Neuronal stem cell (in vitro differentiated cells): ENCODE measurements at regions not wholly inside any gene's neighbourhood (a gene's known extent, or its start where the extent isn't known, plus 50 kb on each side); places are given as distances from the start of the nearest gene placed in this dataset.

ENCODE experiments used
- DNase-seq: peaks from one replicate; pipeline ENCODE4 v3.0.0-alpha.2; 2013; ENCODE audit warnings: low spot score
- H2AFZ ChIP-seq: one replicate; pipeline ENCODE4 v1.6.1; 2013; ENCODE audit warnings: mild to moderate bottlenecking, low read length, inconsistent platforms
- H2AK5ac ChIP-seq: 2 replicates; pipeline ENCODE4 v1.6.1; 2013; ENCODE audit warnings: low read depth, mild to moderate bottlenecking, inconsistent platforms, low read length, moderate library complexity, mixed read lengths
- H2BK120ac ChIP-seq: 2 replicates; pipeline ENCODE4 v1.6.1; 2013; ENCODE audit warnings: low read depth, mild to moderate bottlenecking, inconsistent platforms, low read length, moderate library complexity, mixed read lengths
- H2BK12ac ChIP-seq: one replicate; pipeline ENCODE4 v1.6.1; 2013; ENCODE audit warnings: low read length, inconsistent platforms
- H2BK15ac ChIP-seq: 2 replicates; pipeline ENCODE4 v1.6.1; 2013; ENCODE audit warnings: mild to moderate bottlenecking, low read length, inconsistent platforms, mixed read lengths
- H2BK5ac ChIP-seq: one replicate; pipeline ENCODE4 v1.6.1; 2013; ENCODE audit warnings: inconsistent platforms, mild to moderate bottlenecking, low read length, moderate library complexity
- H3K14ac ChIP-seq: one replicate; pipeline ENCODE4 v1.6.1; 2013; ENCODE audit warnings: low read length, inconsistent platforms
- H3K18ac ChIP-seq: 2 replicates; pipeline ENCODE4 v1.6.1; 2013; ENCODE audit warnings: low read length, inconsistent platforms
- H3K23ac ChIP-seq: 2 replicates; pipeline ENCODE4 v1.6.1; 2013; ENCODE audit warnings: low read depth, mild to moderate bottlenecking, mixed read lengths, low read length, inconsistent platforms; ENCODE audit not compliant: poor library complexity
- H3K27ac ChIP-seq: replicated peaks from 3 replicates; pipeline ENCODE4 v1.5.1; 2013; ENCODE audit warnings: low read length, inconsistent platforms
- H3K27me3 ChIP-seq, 3 experiments: 2 replicates each; pipeline ENCODE4 v1.6.1; 2013; ENCODE audit warnings: low read length in 3 of 3, mild to moderate bottlenecking in 2 of 3, inconsistent platforms in 1 of 3, low read depth in 1 of 3, mixed read lengths in 1 of 3, moderate library complexity in 1 of 3; ENCODE audit not compliant: control insufficient read depth in 3 of 3, insufficient read depth in 3 of 3
- H3K36me3 ChIP-seq, 2 donors: replicated peaks in 1 of 2; 2 replicates each; pipeline ENCODE4 v1.6.1; 2013; ENCODE audit warnings: low read length in 2 of 2; ENCODE audit not compliant: control insufficient read depth in 2 of 2, insufficient read depth in 2 of 2
- H3K4ac ChIP-seq: 2 replicates; pipeline ENCODE4 v1.6.1; 2013; ENCODE audit warnings: inconsistent platforms, mild to moderate bottlenecking, low read length, moderate library complexity
- H3K4me1 ChIP-seq, 2 donors: 1 replicate in 1 of 2; 2 replicates in 1 of 2; pipeline ENCODE4 v1.6.1; 2013; ENCODE audit warnings: low read length in 2 of 2, low read depth in 1 of 2; ENCODE audit not compliant: control insufficient read depth in 2 of 2, insufficient read depth in 1 of 2
- H3K4me2 ChIP-seq: one replicate; pipeline ENCODE4 v1.6.1; 2013; ENCODE audit warnings: mild to moderate bottlenecking, low read length, inconsistent platforms; ENCODE audit not compliant: insufficient read depth, poor library complexity, severe bottlenecking
- H3K4me3 ChIP-seq, 2 donors: 2 replicates each; pipeline ENCODE4 v1.5.1; 2013; ENCODE audit warnings: low read length in 2 of 2, mild to moderate bottlenecking in 2 of 2, inconsistent platforms in 1 of 2, moderate library complexity in 1 of 2
- H3K79me1 ChIP-seq: one replicate; pipeline ENCODE4 v1.6.1; 2013; ENCODE audit warnings: low read depth, mild to moderate bottlenecking, inconsistent platforms, low read length, moderate library complexity
- H3K9ac ChIP-seq: one replicate; pipeline ENCODE4 v1.6.1; 2013; ENCODE audit warnings: mild to moderate bottlenecking, low read depth, low read length, inconsistent platforms; ENCODE audit not compliant: poor library complexity
- H3K9me3 ChIP-seq, 2 donors: replicated peaks in 1 of 2; 2 replicates each; pipeline versions ENCODE3 to v1.6.1; 2013; ENCODE audit warnings: low read length in 2 of 2, mild to moderate bottlenecking in 2 of 2, inconsistent platforms in 1 of 2, low read depth in 1 of 2, mixed read lengths in 1 of 2, moderate library complexity in 1 of 2; ENCODE audit not compliant: control insufficient read depth in 2 of 2, insufficient read depth in 1 of 2
- H4K8ac ChIP-seq: one replicate; pipeline ENCODE4 v1.6.1; 2013; ENCODE audit warnings: low read depth, mild to moderate bottlenecking, inconsistent platforms, low read length, moderate library complexity
- H4K91ac ChIP-seq: one replicate; pipeline ENCODE4 v1.6.1; 2013; ENCODE audit warnings: low read length, low read depth, mild to moderate bottlenecking, inconsistent platforms; ENCODE audit not compliant: poor library complexity
- WGBS, 2 donors: extraction: QIAGEN DNeasy Blood & Tissue Kit; methylation state at CpG; one replicate each; pipeline ENCODE4 v1.1.7; 2013; ENCODE audit warnings: missing lambda C conversion rate in 2 of 2, mixed read lengths in 1 of 2; ENCODE audit not compliant: insufficient read length in 2 of 2, insufficient replicate concordance in 1 of 2; ENCODE audit errors: extremely low coverage in 2 of 2; 5-methylcytosine and 5-hydroxymethylcytosine counted together

GRCh38 chr12:105803292-105803691, 335.5 kb downstream of the NUAK1 start:
- Histone ChIP-seq H3K4me1 (peaks cover 3 to 4% of the 10 kb centered on the region in 2 donors), H3K18ac (no peak overlapping the region), H3K14ac (no peak overlapping the region), H2BK12ac (no peak overlapping the region), H3K4me3 (no peak overlapping the region), H3K27ac (no peak overlapping the region), H3K36me3 (no peaks in the 10 kb centered on the region), H3K79me1 (no peaks in the 10 kb centered on the region), H3K9ac (no peak overlapping the region), H3K23ac (no peak overlapping the region), H2AK5ac (no peak overlapping the region), H3K4me2 (no peak overlapping the region), H4K91ac (no peak overlapping the region), H3K9me3 (no peaks in the 10 kb centered on the region), H2AFZ (no peak overlapping the region), H2BK5ac (no peak overlapping the region), H2BK15ac (no peak overlapping the region), H4K8ac (no peak overlapping the region), H3K27me3 (no peaks in the 10 kb centered on the region), H3K4ac (no peak overlapping the region), H2BK120ac (no peak overlapping the region)
- no peak for DNase-seq
- no CpG with 5 or more reads among the region's 4 CpGs for WGBS, 2 donors

GRCh38 chr12:105804591-105805265, 334.0 kb downstream of the NUAK1 start:
- H3K4me2 ChIP-seq: no peak overlapping the region
- no peak overlapping the region for H3K14ac ChIP-seq
- no peak overlapping the region for H2BK12ac ChIP-seq
- H3K9ac ChIP-seq: no peak overlapping the region
- no peak overlapping the region for H3K23ac ChIP-seq
- no CpG with 5 or more reads among the region's 5 CpGs for WGBS, 2 donors
- no peak overlapping the region for H3K18ac ChIP-seq
- no peak overlapping the region for H2BK5ac ChIP-seq
- H3K27ac ChIP-seq: no peak overlapping the region
- H3K4ac ChIP-seq: no peak overlapping the region
- H4K8ac ChIP-seq: no peak overlapping the region
- DNase-seq: no peak
- no peak overlapping the region for H2AFZ ChIP-seq
- H2AK5ac ChIP-seq: no peak overlapping the region
- H2BK15ac ChIP-seq: no peak overlapping the region
- H3K4me3 ChIP-seq: no peak overlapping the region
- no peaks in the 10 kb centered on the region for H3K79me1 ChIP-seq
- H4K91ac ChIP-seq: no peak overlapping the region
- no peaks in the 10 kb centered on the region for H3K27me3 ChIP-seq
- H3K36me3 ChIP-seq: no peaks in the 10 kb centered on the region
- no peak overlapping the region for H2BK120ac ChIP-seq
- H3K9me3 ChIP-seq: no peaks in the 10 kb centered on the region
- peaks cover 3 to 4% of the 10 kb centered on the region in 2 donors for H3K4me1 ChIP-seq

DNA sequence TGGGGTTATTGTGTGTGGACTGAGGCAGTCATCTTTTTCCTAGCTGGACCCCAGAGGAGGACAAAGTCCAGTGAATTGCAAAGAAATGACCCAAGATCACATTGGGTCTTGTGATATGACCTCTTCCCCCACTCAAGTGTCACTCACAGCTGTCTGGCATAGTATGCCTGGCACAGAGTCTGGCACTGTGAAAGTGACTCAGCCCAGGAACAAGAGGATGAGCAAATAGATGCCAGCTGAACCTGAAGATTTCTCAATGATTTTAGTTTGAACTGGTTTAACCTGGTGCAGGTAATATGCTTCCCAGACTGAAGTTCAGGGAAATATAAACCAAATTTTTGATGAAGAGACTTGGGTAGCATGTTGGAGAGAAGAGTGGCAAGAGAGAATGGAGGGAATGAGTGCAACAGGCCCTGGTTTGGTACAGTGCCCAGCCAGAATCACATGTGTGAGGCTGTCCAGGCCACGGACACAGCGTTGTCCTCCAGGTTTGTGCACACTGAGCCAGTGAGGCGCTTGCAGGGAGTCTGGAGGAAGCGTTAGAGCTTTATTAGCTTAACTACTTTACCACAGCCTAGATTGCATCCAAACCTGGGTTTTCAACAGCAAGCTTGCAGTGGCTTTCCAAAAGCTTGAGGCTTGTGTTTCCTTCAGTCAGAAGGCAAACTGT, 332.9 kb downstream of the NUAK1 start:
- Histone ChIP-seq H3K27me3 (no peaks in the 10 kb centered on the region), H2AK5ac (no peak overlapping the region)
- no CpG with 5 or more reads among the region's 4 CpGs for WGBS, 2 donors

DNA sequence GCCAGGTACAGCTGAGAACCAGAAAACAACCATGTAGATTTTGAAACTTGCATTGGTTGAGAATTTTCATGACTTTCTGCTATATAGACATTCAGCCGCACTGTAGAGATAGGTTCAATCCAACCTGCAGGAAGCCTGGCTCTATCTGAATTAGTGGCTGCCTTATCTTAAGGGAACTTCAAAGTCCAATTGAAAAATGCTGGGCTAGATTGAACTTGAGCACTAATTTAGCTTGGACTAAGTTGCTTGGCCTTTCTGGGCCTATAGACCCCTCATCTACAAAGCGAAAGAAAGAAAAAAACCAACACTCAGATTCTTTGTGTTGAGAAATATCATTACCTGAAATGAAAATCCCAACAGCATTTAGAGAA, 332.4 kb downstream of the NUAK1 start:
- H2AK5ac ChIP-seq: no peak overlapping the region
- no peak overlapping the region for H3K9ac ChIP-seq
- peaks cover 0 to 5% of the 10 kb centered on the region in 2 donors for H3K9me3 ChIP-seq
- no peak overlapping the region for H2BK12ac ChIP-seq
- no peaks in the 10 kb centered on the region for H3K36me3 ChIP-seq
- no peak overlapping the region for H2BK120ac ChIP-seq
- H3K79me1 ChIP-seq: no peaks in the 10 kb centered on the region
- H4K8ac ChIP-seq: no peak overlapping the region
- no peak overlapping the region for H2BK15ac ChIP-seq
- H3K4ac ChIP-seq: no peak overlapping the region
- H4K91ac ChIP-seq: no peak overlapping the region
- no peaks in the 10 kb centered on the region for H3K27me3 ChIP-seq
- no peak overlapping the region for H2AFZ ChIP-seq
- H3K23ac ChIP-seq: no peak overlapping the region
- no peak overlapping the region for H3K14ac ChIP-seq
- no CpG with 5 or more reads among the region's 2 CpGs for WGBS, 2 donors
- no peak for DNase-seq
- no peak overlapping the region for H3K27ac ChIP-seq
- no peak overlapping the region for H3K18ac ChIP-seq
- H3K4me2 ChIP-seq: no peak overlapping the region
- peaks cover 3 to 4% of the 10 kb centered on the region in 2 donors for H3K4me1 ChIP-seq
- no peak overlapping the region for H2BK5ac ChIP-seq
- H3K4me3 ChIP-seq: no peak overlapping the region

More for the DNA sequence above, 332.9 kb downstream of the NUAK1 start:
- H2BK120ac ChIP-seq: no peak overlapping the region
- H3K36me3 ChIP-seq: no peaks in the 10 kb centered on the region
- H3K4me3 ChIP-seq: no peak overlapping the region
- no peak overlapping the region for H3K9ac ChIP-seq
- DNase-seq: no peak
- H3K4me1 ChIP-seq: peaks cover 3 to 4% of the 10 kb centered on the region in 2 donors
- H3K27ac ChIP-seq: no peak overlapping the region
- H3K79me1 ChIP-seq: no peaks in the 10 kb centered on the region
- no peak overlapping the region for H3K4me2 ChIP-seq
- H3K14ac ChIP-seq: no peak overlapping the region
- H3K9me3 ChIP-seq: peaks cover 0 to 5% of the 10 kb centered on the region in 2 donors
- H3K23ac ChIP-seq: no peak overlapping the region
- H4K8ac ChIP-seq: no peak overlapping the region
- H3K18ac ChIP-seq: no peak overlapping the region
- no peak overlapping the region for H3K4ac ChIP-seq
- H2BK12ac ChIP-seq: peak overlapping the region; percentile 59
- H4K91ac ChIP-seq: no peak overlapping the region
- H2AFZ ChIP-seq: no peak overlapping the region
- H2BK5ac ChIP-seq: no peak overlapping the region
- H2BK15ac ChIP-seq: no peak overlapping the region
